ENCODE measurements at regions not wholly inside any gene's neighbourhood (a gene's known extent, or its start where the extent isn't known, plus 50 kb on each side); places are given as distances from the start of the nearest gene placed in this dataset.
"Not testable (repeated sequence)": the region's sequence is repeated elsewhere in the genome, so short reads cannot be mapped to it uniquely, and the experiment has no call there.

- FAIRE-seq; H3K9me1 ChIP-seq (ENCODE audit: control insufficient read depth, insufficient read depth, low read length); ATAC-seq; H3K4me2 ChIP-seq (ENCODE audit: insufficient read depth, low read length); H3K27ac ChIP-seq (ENCODE audit: extremely low read depth, low read depth, low read length); H3K4me3 ChIP-seq; in situ Hi-C loops (cut with MboI); H2AFZ ChIP-seq (ENCODE audit: low read depth, low read length); H3K9ac ChIP-seq (ENCODE audit: insufficient read depth in 1 of 2, low read depth in 2 of 2, low read length in 2 of 2); H3K4me1 ChIP-seq (replicated peaks in 1 of 2; ENCODE audit: control insufficient read depth in 2 of 2, insufficient read depth in 2 of 2, low read length in 2 of 2); intact Hi-C loops (cut with micrococcal nuclease); H3K9me3 ChIP-seq (replicated peaks; ENCODE audit: control insufficient read depth, insufficient read depth, low read depth, low read length); CTCF ChIA-PET (ENCODE audit: low intra/inter-chr PET ratio); H3K27me3 ChIP-seq (ENCODE audit: control insufficient read depth in 2 of 2, insufficient read depth in 2 of 2, low read length in 2 of 2); H3K36me3 ChIP-seq (ENCODE audit: control insufficient read depth, insufficient read depth, low read length); H3K79me2 ChIP-seq (ENCODE audit: control insufficient read depth, insufficient read depth, low read length); DNase-seq (ENCODE audit: extremely low read depth in 1 of 4, low spot score in 3 of 4); BruUV-seq (replicated peaks); POLR2A ChIA-PET; H4K20me1 ChIP-seq (replicated peaks; ENCODE audit: control insufficient read depth, insufficient read depth, low read length): not testable (repeated sequence)
- under 1% methylated on average over 14 of the region's 14 CpGs for WGBS (ENCODE audit: insufficient coverage, low coverage, missing lambda C conversion rate)
Observed at GRCh38 chr22:11574231-11574630, 3953.8 kb upstream of the OR11H1 start.

- FAIRE-seq; H3K4me2 ChIP-seq (ENCODE audit: insufficient read depth, low read length); BruUV-seq (replicated peaks); H4K20me1 ChIP-seq (replicated peaks; ENCODE audit: control insufficient read depth, insufficient read depth, low read length); H3K9me3 ChIP-seq (replicated peaks; ENCODE audit: control insufficient read depth, insufficient read depth, low read depth, low read length); H2AFZ ChIP-seq (ENCODE audit: low read depth, low read length); H3K27me3 ChIP-seq (ENCODE audit: control insufficient read depth in 2 of 2, insufficient read depth in 2 of 2, low read length in 2 of 2); ATAC-seq; POLR2A ChIA-PET; H3K36me3 ChIP-seq (ENCODE audit: control insufficient read depth, insufficient read depth, low read length); intact Hi-C loops (cut with micrococcal nuclease); H3K79me2 ChIP-seq (ENCODE audit: control insufficient read depth, insufficient read depth, low read length); H3K9me1 ChIP-seq (ENCODE audit: control insufficient read depth, insufficient read depth, low read length); H3K4me1 ChIP-seq (replicated peaks in 1 of 2; ENCODE audit: control insufficient read depth in 2 of 2, insufficient read depth in 2 of 2, low read length in 2 of 2); H3K27ac ChIP-seq (ENCODE audit: extremely low read depth, low read depth, low read length); DNase-seq (ENCODE audit: extremely low read depth in 1 of 4, low spot score in 3 of 4); H3K4me3 ChIP-seq; CTCF ChIA-PET (ENCODE audit: low intra/inter-chr PET ratio); H3K9ac ChIP-seq (ENCODE audit: insufficient read depth in 1 of 2, low read depth in 2 of 2, low read length in 2 of 2): not testable (repeated sequence)
- in situ Hi-C loops (cut with MboI) = loop anchor here (25.0 kb wide), 1 partner anchor 637 kb away; no protein-coding TSS in a partner anchor
- WGBS (ENCODE audit: insufficient coverage, low coverage, missing lambda C conversion rate) = 1% methylated on average over 4 of the region's 4 CpGs
Observed at GRCh38 chr22:11574659-11575058, 3953.3 kb upstream of the OR11H1 start.

GRCh38 chr22:11576740-11577139, 3951.3 kb upstream of the OR11H1 start:
- in situ Hi-C loops (cut with MboI) = loop anchor here (25.0 kb wide), 1 partner anchor 639 kb away; no protein-coding TSS in a partner anchor

GRCh38 chr22:11578115-11578514, 3949.9 kb upstream of the OR11H1 start:
- H3K9me1 ChIP-seq (ENCODE audit: control insufficient read depth, insufficient read depth, low read length); FAIRE-seq; H3K4me2 ChIP-seq (ENCODE audit: insufficient read depth, low read length); H4K20me1 ChIP-seq (replicated peaks; ENCODE audit: control insufficient read depth, insufficient read depth, low read length); H3K36me3 ChIP-seq (ENCODE audit: control insufficient read depth, insufficient read depth, low read length); H3K27me3 ChIP-seq (ENCODE audit: control insufficient read depth in 2 of 2, insufficient read depth in 2 of 2, low read length in 2 of 2); ATAC-seq; H2AFZ ChIP-seq (ENCODE audit: low read depth, low read length); H3K4me1 ChIP-seq (replicated peaks in 1 of 2; ENCODE audit: control insufficient read depth in 2 of 2, insufficient read depth in 2 of 2, low read length in 2 of 2); H3K4me3 ChIP-seq; DNase-seq (ENCODE audit: extremely low read depth in 1 of 4, low spot score in 3 of 4); H3K79me2 ChIP-seq (ENCODE audit: control insufficient read depth, insufficient read depth, low read length); H3K9ac ChIP-seq (ENCODE audit: insufficient read depth in 1 of 2, low read depth in 2 of 2, low read length in 2 of 2); CTCF ChIA-PET (ENCODE audit: low intra/inter-chr PET ratio); H3K27ac ChIP-seq (ENCODE audit: extremely low read depth, low read depth, low read length); BruUV-seq (replicated peaks); intact Hi-C loops (cut with micrococcal nuclease); H3K9me3 ChIP-seq (replicated peaks; ENCODE audit: control insufficient read depth, insufficient read depth, low read depth, low read length); POLR2A ChIA-PET: not testable (repeated sequence)
- in situ Hi-C loops (cut with MboI) = loop anchor here (25.0 kb wide), 1 partner anchor 641 kb away; no protein-coding TSS in a partner anchor
- WGBS (ENCODE audit: insufficient coverage, low coverage, missing lambda C conversion rate) = 0% methylated on average over 8 of the region's 8 CpGs

More at GRCh38 chr22:11576740-11577139, 3951.3 kb upstream of the OR11H1 start:
- FAIRE-seq; H3K36me3 ChIP-seq (ENCODE audit: control insufficient read depth, insufficient read depth, low read length); H3K27me3 ChIP-seq (ENCODE audit: control insufficient read depth in 2 of 2, insufficient read depth in 2 of 2, low read length in 2 of 2); H3K4me1 ChIP-seq (replicated peaks in 1 of 2; ENCODE audit: control insufficient read depth in 2 of 2, insufficient read depth in 2 of 2, low read length in 2 of 2); ATAC-seq; H3K4me3 ChIP-seq; BruUV-seq (replicated peaks); H3K4me2 ChIP-seq (ENCODE audit: insufficient read depth, low read length); H3K9me3 ChIP-seq (replicated peaks; ENCODE audit: control insufficient read depth, insufficient read depth, low read depth, low read length); H2AFZ ChIP-seq (ENCODE audit: low read depth, low read length); H3K79me2 ChIP-seq (ENCODE audit: control insufficient read depth, insufficient read depth, low read length); CTCF ChIA-PET (ENCODE audit: low intra/inter-chr PET ratio); POLR2A ChIA-PET; H3K9ac ChIP-seq (ENCODE audit: insufficient read depth in 1 of 2, low read depth in 2 of 2, low read length in 2 of 2); intact Hi-C loops (cut with micrococcal nuclease); H4K20me1 ChIP-seq (replicated peaks; ENCODE audit: control insufficient read depth, insufficient read depth, low read length); H3K27ac ChIP-seq (ENCODE audit: extremely low read depth, low read depth, low read length); H3K9me1 ChIP-seq (ENCODE audit: control insufficient read depth, insufficient read depth, low read length); DNase-seq (ENCODE audit: extremely low read depth in 1 of 4, low spot score in 3 of 4): not testable (repeated sequence)
- 3% methylated on average over 9 of the region's 9 CpGs for WGBS (ENCODE audit: insufficient coverage, low coverage, missing lambda C conversion rate)

Data from K562 (cell line).